Panc1 (cell line): ENCODE measurements at regions not wholly inside any gene's neighbourhood (a gene's known extent, or its start where the extent isn't known, plus 50 kb on each side); places are given as distances from the start of the nearest gene placed in this dataset.

ENCODE experiments used
- ATAC-seq: fragments of 200-7000 bp; cut with Tn5 transposase; 2 replicates; pipeline ENCODE4 v1.9.1; 2020; ENCODE audit warnings: mild to moderate bottlenecking, moderate library complexity
- BruUV-seq: library from RNA; stranded (reverse); fragments of 400-500 nt; replicated peaks from 2 replicates; lab custom pipeline; 2021; lab: Mats Ljungman, UMichigan
- CTCF ChIA-PET: fragments of 300-600 bp; sonication (Branson Sonifier 250); formaldehyde crosslinking; loops from one replicate; lab custom pipeline; 2022; ENCODE audit warnings: antibody characterized with exemption; lab: Charles Lee
- POLR2A ChIA-PET: fragments of 300-600 bp; sonication (Branson Sonifier 250); formaldehyde crosslinking; loops from one replicate; lab custom pipeline; 2022; ENCODE audit warnings: antibody characterized with exemption; lab: Charles Lee
- DNase-seq: peaks from one replicate; pipeline ENCODE4 v3.0.0-alpha.2; 2010; ENCODE audit warnings: low read depth, low spot score
- H3K27ac ChIP-seq: 2 replicates; pipeline ENCODE4 v1.5.1; 2011; ENCODE audit warnings: mild to moderate bottlenecking, low read length, inconsistent platforms
- H3K27me3 ChIP-seq: fragments of 200-500 bp; sonication (Bioruptor generic); 2 replicates; pipeline ENCODE4 v1.6.0; 2014; ENCODE audit warnings: low read length, inconsistent platforms; ENCODE audit not compliant: control insufficient read depth, insufficient read depth
- H3K36me3 ChIP-seq: fragments of 200-500 bp; sonication (Bioruptor generic); 2 replicates; pipeline ENCODE4 v1.5.1; 2014; ENCODE audit warnings: inconsistent platforms, mild to moderate bottlenecking, low read length, moderate library complexity; ENCODE audit not compliant: control insufficient read depth, insufficient read depth
- H3K4me1 ChIP-seq: 2 replicates; pipeline ENCODE4 v1.5.1; 2011; ENCODE audit warnings: inconsistent platforms, mild to moderate bottlenecking, low read length, moderate library complexity; ENCODE audit not compliant: control insufficient read depth, insufficient read depth
- H3K4me3 ChIP-seq, 2 experiments: 2 replicates each; pipeline ENCODE4 v1.5.1; 2011 to 2012; ENCODE audit warnings: low read depth in 2 of 2, low read length in 2 of 2, mild to moderate bottlenecking in 2 of 2, inconsistent platforms in 1 of 2, moderate library complexity in 1 of 2
- H3K9me3 ChIP-seq: fragments of 200-500 bp; sonication (Bioruptor generic); 2 replicates; pipeline ENCODE4 v1.5.1; 2014; ENCODE audit warnings: low read depth, mild to moderate bottlenecking, inconsistent platforms, low read length, moderate library complexity; ENCODE audit not compliant: control insufficient read depth, insufficient read depth
- POLR2AphosphoS5 ChIP-seq: IDR thresholded peaks from 2 replicates; pipeline ENCODE4 v1.6.1; 2012; ENCODE audit warnings: mild to moderate bottlenecking, low read depth, low read length, moderate library complexity
- SIN3A ChIP-seq: IDR thresholded peaks from 2 replicates; pipeline ENCODE4 v1.6.1; 2012; ENCODE audit warnings: low read depth, mild to moderate bottlenecking, low read length, moderate library complexity, borderline replicate concordance; ENCODE audit not compliant: insufficient read depth
- TCF7L2 ChIP-seq: IDR thresholded peaks from 2 replicates; pipeline ENCODE4 v1.6.1; 2011; ENCODE audit warnings: mild to moderate bottlenecking, low read depth, low read length, inconsistent platforms
- in situ Hi-C: cut with HindIII; loops from 2 replicates; pipeline ENCODE4 v1.10.0; 2016; ENCODE audit warnings: low sequenced_read_pairs, low pct_unique_long_range_greater_than_20kb
- intact Hi-C: fragments of 100-400 bp; cut with micrococcal nuclease; formaldehyde crosslinking; loops from one replicate; pipeline ENCODE4 v1.10.0; 2022; ENCODE audit not compliant: unreplicated experiment
- TF ChIP-seq, protein P1 (sequence below), 2 experiments: IDR thresholded peaks; 2 replicates each; pipeline ENCODE4 v1.6.1; 2011 to 2012; ENCODE audit warnings: low read depth in 2 of 2, control low read depth in 1 of 2, low read length in 1 of 2, mild to moderate bottlenecking in 1 of 2, moderate library complexity in 1 of 2; ENCODE audit not compliant: insufficient read depth in 1 of 2
- TF ChIP-seq, protein P2 (sequence below): fragments of 450-650 bp; IDR thresholded peaks from 2 replicates; pipeline ENCODE4 v1.5.1; 2017; ENCODE audit warnings: mild to moderate bottlenecking

DNA sequence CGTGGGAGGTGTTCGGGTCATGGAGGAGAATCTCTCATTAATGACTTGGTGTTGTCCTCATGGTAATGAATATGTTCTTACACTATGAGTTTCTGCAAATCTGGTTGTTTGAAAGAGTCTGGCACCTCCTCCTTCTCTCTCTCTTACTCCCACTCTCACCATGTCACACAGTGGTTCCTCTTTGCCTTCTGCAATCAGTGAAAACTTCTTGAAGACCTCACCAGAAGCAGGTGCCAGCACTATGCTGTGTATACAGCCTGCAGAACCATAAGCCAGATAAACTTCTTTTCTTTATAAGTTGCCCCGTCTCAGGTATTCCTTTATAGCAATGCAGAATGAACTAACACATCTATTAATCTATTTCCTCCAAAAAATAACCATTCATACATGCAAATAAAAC lies 275.0 kb downstream of the ANTXR2 start:
- CTCF ChIA-PET = no interaction called here
- no TSS peak for BruUV-seq
- in situ Hi-C loops = no loop called here
- ATAC-seq = no peak
- intact Hi-C loops = no loop called here
- DNase-seq = no peak
- no peak overlapping the region for H3K4me3 ChIP-seq
- H3K27me3 ChIP-seq = no peaks in the 10 kb centered on the region
- no peak for TF ChIP-seq SIN3A
- TF ChIP-seq, protein P1, sequence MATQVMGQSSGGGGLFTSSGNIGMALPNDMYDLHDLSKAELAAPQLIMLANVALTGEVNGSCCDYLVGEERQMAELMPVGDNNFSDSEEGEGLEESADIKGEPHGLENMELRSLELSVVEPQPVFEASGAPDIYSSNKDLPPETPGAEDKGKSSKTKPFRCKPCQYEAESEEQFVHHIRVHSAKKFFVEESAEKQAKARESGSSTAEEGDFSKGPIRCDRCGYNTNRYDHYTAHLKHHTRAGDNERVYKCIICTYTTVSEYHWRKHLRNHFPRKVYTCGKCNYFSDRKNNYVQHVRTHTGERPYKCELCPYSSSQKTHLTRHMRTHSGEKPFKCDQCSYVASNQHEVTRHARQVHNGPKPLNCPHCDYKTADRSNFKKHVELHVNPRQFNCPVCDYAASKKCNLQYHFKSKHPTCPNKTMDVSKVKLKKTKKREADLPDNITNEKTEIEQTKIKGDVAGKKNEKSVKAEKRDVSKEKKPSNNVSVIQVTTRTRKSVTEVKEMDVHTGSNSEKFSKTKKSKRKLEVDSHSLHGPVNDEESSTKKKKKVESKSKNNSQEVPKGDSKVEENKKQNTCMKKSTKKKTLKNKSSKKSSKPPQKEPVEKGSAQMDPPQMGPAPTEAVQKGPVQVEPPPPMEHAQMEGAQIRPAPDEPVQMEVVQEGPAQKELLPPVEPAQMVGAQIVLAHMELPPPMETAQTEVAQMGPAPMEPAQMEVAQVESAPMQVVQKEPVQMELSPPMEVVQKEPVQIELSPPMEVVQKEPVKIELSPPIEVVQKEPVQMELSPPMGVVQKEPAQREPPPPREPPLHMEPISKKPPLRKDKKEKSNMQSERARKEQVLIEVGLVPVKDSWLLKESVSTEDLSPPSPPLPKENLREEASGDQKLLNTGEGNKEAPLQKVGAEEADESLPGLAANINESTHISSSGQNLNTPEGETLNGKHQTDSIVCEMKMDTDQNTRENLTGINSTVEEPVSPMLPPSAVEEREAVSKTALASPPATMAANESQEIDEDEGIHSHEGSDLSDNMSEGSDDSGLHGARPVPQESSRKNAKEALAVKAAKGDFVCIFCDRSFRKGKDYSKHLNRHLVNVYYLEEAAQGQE (IDR thresholded peaks at IDR 0.05; ENCODE audit: insufficient read depth in 1 of 2, low read depth in 2 of 2, low read length in 1 of 2) = no peak
- TF ChIP-seq POLR2AphosphoS5 = no peak
- no peak for TF ChIP-seq TCF7L2
- TF ChIP-seq, protein P2, sequence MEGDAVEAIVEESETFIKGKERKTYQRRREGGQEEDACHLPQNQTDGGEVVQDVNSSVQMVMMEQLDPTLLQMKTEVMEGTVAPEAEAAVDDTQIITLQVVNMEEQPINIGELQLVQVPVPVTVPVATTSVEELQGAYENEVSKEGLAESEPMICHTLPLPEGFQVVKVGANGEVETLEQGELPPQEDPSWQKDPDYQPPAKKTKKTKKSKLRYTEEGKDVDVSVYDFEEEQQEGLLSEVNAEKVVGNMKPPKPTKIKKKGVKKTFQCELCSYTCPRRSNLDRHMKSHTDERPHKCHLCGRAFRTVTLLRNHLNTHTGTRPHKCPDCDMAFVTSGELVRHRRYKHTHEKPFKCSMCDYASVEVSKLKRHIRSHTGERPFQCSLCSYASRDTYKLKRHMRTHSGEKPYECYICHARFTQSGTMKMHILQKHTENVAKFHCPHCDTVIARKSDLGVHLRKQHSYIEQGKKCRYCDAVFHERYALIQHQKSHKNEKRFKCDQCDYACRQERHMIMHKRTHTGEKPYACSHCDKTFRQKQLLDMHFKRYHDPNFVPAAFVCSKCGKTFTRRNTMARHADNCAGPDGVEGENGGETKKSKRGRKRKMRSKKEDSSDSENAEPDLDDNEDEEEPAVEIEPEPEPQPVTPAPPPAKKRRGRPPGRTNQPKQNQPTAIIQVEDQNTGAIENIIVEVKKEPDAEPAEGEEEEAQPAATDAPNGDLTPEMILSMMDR = no peak
- POLR2A ChIA-PET = no interaction called here
- no peaks in the 10 kb centered on the region for H3K36me3 ChIP-seq
- H3K4me1 ChIP-seq = no peaks in the 10 kb centered on the region
- no peak overlapping the region for H3K27ac ChIP-seq
- no peaks in the 10 kb centered on the region for H3K9me3 ChIP-seq

DNA sequence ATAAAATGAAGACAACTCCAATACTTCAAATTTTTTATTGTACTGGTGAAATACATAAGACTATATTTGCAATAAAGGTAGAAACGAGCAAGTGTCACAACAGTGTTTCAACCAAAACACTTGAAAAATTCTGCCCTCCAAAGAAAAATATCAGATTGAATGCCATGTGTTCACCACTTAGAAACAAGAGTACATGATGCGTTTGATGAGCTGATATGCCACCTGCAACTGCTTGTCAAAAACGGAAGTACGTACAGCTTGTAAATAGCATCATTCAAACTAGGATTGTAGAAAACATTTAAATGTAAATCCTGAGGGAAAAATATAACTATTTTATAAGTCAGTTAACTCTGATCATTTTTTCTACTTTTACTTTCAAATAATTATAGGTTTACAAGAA lies 276.1 kb downstream of the ANTXR2 start:
- intact Hi-C loops (no loop called here), in situ Hi-C loops (no loop called here)
- no peak for ATAC-seq
- no peaks in the 10 kb centered on the region for H3K27me3 ChIP-seq
- H3K36me3 ChIP-seq = no peaks in the 10 kb centered on the region
- ChIA-PET CTCF (no interaction called here), POLR2A (no interaction called here)
- no TSS peak for BruUV-seq
- no peaks in the 10 kb centered on the region for H3K9me3 ChIP-seq
- H3K4me1 ChIP-seq = no peaks in the 10 kb centered on the region
- no peak overlapping the region for H3K27ac ChIP-seq
- TF ChIP-seq, protein P1 (IDR thresholded peaks at IDR 0.05; ENCODE audit: insufficient read depth in 1 of 2, low read depth in 2 of 2, low read length in 1 of 2) = no peak
- TF ChIP-seq POLR2AphosphoS5 (no peak), TCF7L2 (no peak), SIN3A (no peak)
- TF ChIP-seq, protein P2 = no peak
- no peak for DNase-seq
- H3K4me3 ChIP-seq = no peak overlapping the region
